Stimulated activated naive CD4-positive, alpha-beta T cell (primary cell): ENCODE measurements at regions not wholly inside any gene's neighbourhood (a gene's known extent, or its start where the extent isn't known, plus 50 kb on each side); places are given as distances from the start of the nearest gene placed in this dataset.

ENCODE experiments used
- DNase-seq, 6 experiments: peaks; one replicate each; lab custom pipeline; 2025; lab: John Stamatoyannopoulos, UW

GRCh38 chr18:22625406-22625805 lies 207.7 kb upstream of the CTAGE1 start:
- no peak for DNase-seq

- DNase-seq: no peak
Measured at GRCh38 chr18:22626771-22627170, 209.1 kb upstream of the CTAGE1 start.

GRCh38 chr18:22627506-22627905 lies 209.8 kb upstream of the CTAGE1 start:
- DNase-seq: no peak

- DNase-seq: no peak
Measured at GRCh38 chr18:22628795-22629510, 211.2 kb upstream of the CTAGE1 start.

GRCh38 chr18:22630980-22631379 lies 213.3 kb upstream of the CTAGE1 start:
- no peak for DNase-seq

- no peak for DNase-seq
Measured at GRCh38 chr18:22632191-22632590, 214.5 kb upstream of the CTAGE1 start.

GRCh38 chr18:22634464-22634863 lies 216.7 kb upstream of the CTAGE1 start:
- no peak for DNase-seq

GRCh38 chr18:22637787-22638186 lies 220.1 kb upstream of the CTAGE1 start:
- no peak for DNase-seq

GRCh38 chr18:22639026-22639463 lies 221.3 kb upstream of the CTAGE1 start:
- DNase-seq: no peak

- DNase-seq: no peak
Measured at GRCh38 chr18:22639561-22639960, 221.8 kb upstream of the CTAGE1 start.

GRCh38 chr18:22640281-22640842 lies 222.6 kb upstream of the CTAGE1 start:
- no peak for DNase-seq

GRCh38 chr18:22641958-22642357 lies 224.2 kb upstream of the CTAGE1 start:
- no peak for DNase-seq

- DNase-seq: no peak
Measured at GRCh38 chr18:22643731-22644130, 226.0 kb upstream of the CTAGE1 start.

GRCh38 chr18:22650247-22650646 lies 232.5 kb upstream of the CTAGE1 start:
- no peak for DNase-seq

- no peak for DNase-seq
Measured at GRCh38 chr18:22657619-22658018, 239.9 kb upstream of the CTAGE1 start.

- DNase-seq: no peak
Measured at GRCh38 chr18:22658318-22658717, 240.6 kb upstream of the CTAGE1 start.

- no peak for DNase-seq
Measured at GRCh38 chr18:22663378-22663777, 245.7 kb upstream of the CTAGE1 start.

GRCh38 chr18:22666411-22666940 lies 248.8 kb upstream of the CTAGE1 start:
- DNase-seq: no peak

- no peak for DNase-seq
Measured at GRCh38 chr18:22667156-22667555, 249.4 kb upstream of the CTAGE1 start.

GRCh38 chr18:22667616-22668422 lies 250.1 kb upstream of the CTAGE1 start:
- no peak for DNase-seq

GRCh38 chr18:22668496-22668895 lies 250.8 kb upstream of the CTAGE1 start:
- no peak for DNase-seq

- DNase-seq: no peak
Measured at GRCh38 chr18:22670914-22671313, 253.2 kb upstream of the CTAGE1 start.
